Sigmoid colon (tissue), 6 donors: ENCODE measurements at regions not wholly inside any gene's neighbourhood (a gene's known extent, or its start where the extent isn't known, plus 50 kb on each side); places are given as distances from the start of the nearest gene placed in this dataset.

Experiments used
- DNase-seq: peaks from one replicate; pipeline ENCODE4 v3.0.0-alpha.2; 2019
- H3K27ac ChIP-seq, 4 donors: fragments of 200-600 bp; sonication (generic); one replicate each; pipeline ENCODE4 v1.5.1; 2016 to 2019; ENCODE audit warnings: mild to moderate bottlenecking in 1 of 4
- H3K27me3 ChIP-seq, 3 donors: fragments of 200-600 bp; sonication (generic); one replicate each; pipeline ENCODE4 v1.5.1; 2019; ENCODE audit warnings: mild to moderate bottlenecking in 1 of 3
- H3K36me3 ChIP-seq, 4 donors: fragments of 200-600 bp; sonication (generic); one replicate each; pipeline ENCODE4 v1.5.1; 2016 to 2019
- H3K4me1 ChIP-seq, 4 donors: fragments of 200-600 bp; sonication (generic); one replicate each; pipeline ENCODE4 v1.5.1; 2017 to 2019
- H3K4me3 ChIP-seq, 4 donors: fragments of 200-600 bp; sonication (generic); one replicate each; pipeline ENCODE4 v1.5.1; 2017 to 2019; ENCODE audit warnings: mild to moderate bottlenecking in 2 of 4, moderate library complexity in 1 of 4
- H3K9me3 ChIP-seq, 4 donors: fragments of 200-600 bp in 3 of 4; sonication (generic) in 3 of 4; one replicate each; pipeline versions ENCODE4 v1.5.1 to v1.6.1; 2013 to 2019
- CTCF ChIP-seq, 4 experiments: fragments of 450-650 bp in 3 of 4; fragments of 200-600 bp in 1 of 4; IDR thresholded peaks; one replicate each; pipeline ENCODE4 v1.5.1; 2016 to 2019; ENCODE audit warnings: antibody characterized with exemption in 4 of 4, mild to moderate bottlenecking in 3 of 4, moderate library complexity in 2 of 4
- EP300 ChIP-seq, 4 donors: sonication (generic); formaldehyde crosslinking; IDR thresholded peaks; one replicate each; pipeline ENCODE4 v1.6.1; 2017; ENCODE audit warnings: antibody characterized with exemption in 4 of 4
- POLR2A ChIP-seq, 2 donors: fragments of 450-650 bp; IDR thresholded peaks; one replicate each; pipeline ENCODE4 v1.6.1; 2016; ENCODE audit warnings: antibody characterized with exemption in 2 of 2, mild to moderate bottlenecking in 2 of 2, moderate library complexity in 2 of 2
- POLR2AphosphoS5 ChIP-seq, 4 donors: sonication (generic); formaldehyde crosslinking; IDR thresholded peaks; one replicate each; pipeline ENCODE4 v1.6.1; 2017; ENCODE audit warnings: antibody characterized with exemption in 4 of 4
- WGBS, 2 donors: extraction: QIAGEN DNeasy Blood & Tissue Kit; methylation state at CpG; one replicate each; pipeline ENCODE4 v1.1.7; 2013; 5-methylcytosine and 5-hydroxymethylcytosine counted together
- intact Hi-C: fragments of 100-400 bp; cut with DNase I; formaldehyde crosslinking; loops from one replicate; pipeline ENCODE4 v1.15.1; 2023
- donor health status: healthy with polysubstance abuse.
- donor health status: healthy.

GRCh38 chr20:12315652-12316051, 398.0 kb downstream of the BTBD3 start:
- Histone ChIP-seq H3K36me3 (no peaks in the 10 kb centered on the region), H3K27ac (no peak overlapping the region), H3K9me3 (no peaks in the 10 kb centered on the region), H3K4me3 (no peak overlapping the region), H3K27me3 (no peaks in the 10 kb centered on the region), H3K4me1 (no peaks in the 10 kb centered on the region)
- WGBS, 2 donors: 26 to 52% methylated on average over 1 of the region's 1 CpG
- intact Hi-C loops: no loop called here
- no peak for DNase-seq
- TF ChIP-seq POLR2AphosphoS5 (IDR thresholded peaks at IDR 0.05) (no peak), EP300 (IDR thresholded peaks at IDR 0.05) (no peak), CTCF (IDR thresholded peaks at IDR 0.05) (no peak), POLR2A (IDR thresholded peaks at IDR 0.05) (no peak)

GRCh38 chr20:12316794-12317193, 399.1 kb downstream of the BTBD3 start:
- Histone ChIP-seq H3K9me3 (no peaks in the 10 kb centered on the region), H3K27ac (no peak overlapping the region), H3K4me1 (no peaks in the 10 kb centered on the region), H3K4me3 (no peak overlapping the region), H3K27me3 (no peaks in the 10 kb centered on the region), H3K36me3 (no peaks in the 10 kb centered on the region)
- no peak for DNase-seq
- intact Hi-C loops: no loop called here
- WGBS, 2 donors: 92 to 95% methylated on average over 2 of the region's 2 CpGs
- TF ChIP-seq CTCF (IDR thresholded peaks at IDR 0.05) (no peak), POLR2AphosphoS5 (IDR thresholded peaks at IDR 0.05) (no peak), POLR2A (IDR thresholded peaks at IDR 0.05) (no peak), EP300 (IDR thresholded peaks at IDR 0.05) (no peak)

- Histone ChIP-seq H3K4me3 (no peak overlapping the region), H3K27me3 (no peaks in the 10 kb centered on the region), H3K9me3 (no peaks in the 10 kb centered on the region), H3K36me3 (no peaks in the 10 kb centered on the region), H3K4me1 (no peaks in the 10 kb centered on the region), H3K27ac (no peak overlapping the region)
- no peak for DNase-seq
- intact Hi-C loops: no loop called here
- no peak for TF ChIP-seq CTCF (IDR thresholded peaks at IDR 0.05)
- TF ChIP-seq POLR2A (IDR thresholded peaks at IDR 0.05): no peak
- TF ChIP-seq EP300 (IDR thresholded peaks at IDR 0.05): no peak
- no peak for TF ChIP-seq POLR2AphosphoS5 (IDR thresholded peaks at IDR 0.05)
- 89 to 90% methylated on average over 2 of the region's 2 CpGs for WGBS, 2 donors
Observed at GRCh38 chr20:12317433-12317832, 399.7 kb downstream of the BTBD3 start.

GRCh38 chr20:12318043-12318442, 400.4 kb downstream of the BTBD3 start:
- H3K27ac ChIP-seq: no peak overlapping the region
- no peak for DNase-seq
- H3K4me3 ChIP-seq: no peak overlapping the region
- intact Hi-C loops: no loop called here
- H3K36me3 ChIP-seq: no peaks in the 10 kb centered on the region
- no peaks in the 10 kb centered on the region for H3K9me3 ChIP-seq
- no peak for TF ChIP-seq POLR2A (IDR thresholded peaks at IDR 0.05)
- TF ChIP-seq EP300 (IDR thresholded peaks at IDR 0.05): no peak
- TF ChIP-seq POLR2AphosphoS5 (IDR thresholded peaks at IDR 0.05): no peak
- TF ChIP-seq CTCF (IDR thresholded peaks at IDR 0.05): no peak
- H3K4me1 ChIP-seq: no peaks in the 10 kb centered on the region
- no peaks in the 10 kb centered on the region for H3K27me3 ChIP-seq
- 62 to 69% methylated on average over 5 of the region's 5 CpGs for WGBS, 2 donors

GRCh38 chr20:12321736-12322135, 404.0 kb downstream of the BTBD3 start:
- Histone ChIP-seq H3K27ac (no peak overlapping the region), H3K4me1 (no peaks in the 10 kb centered on the region), H3K36me3 (no peaks in the 10 kb centered on the region), H3K27me3 (no peaks in the 10 kb centered on the region), H3K4me3 (no peak overlapping the region), H3K9me3 (no peaks in the 10 kb centered on the region)
- intact Hi-C loops: no loop called here
- TF ChIP-seq POLR2AphosphoS5 (IDR thresholded peaks at IDR 0.05) (no peak), CTCF (IDR thresholded peaks at IDR 0.05) (no peak), POLR2A (IDR thresholded peaks at IDR 0.05) (no peak), EP300 (IDR thresholded peaks at IDR 0.05) (no peak)
- no peak for DNase-seq
- 46 to 64% methylated on average over 2 of the region's 2 CpGs for WGBS, 2 donors
